NCI-H446 (cell line): ENCODE measurements at regions not wholly inside any gene's neighbourhood (a gene's known extent, or its start where the extent isn't known, plus 50 kb on each side); places are given as distances from the start of the nearest gene placed in this dataset.

Experiments used
- DNase-seq, 2 experiments: peaks; one replicate each; lab custom pipeline; 2025; lab: John Stamatoyannopoulos, UW

DNA sequence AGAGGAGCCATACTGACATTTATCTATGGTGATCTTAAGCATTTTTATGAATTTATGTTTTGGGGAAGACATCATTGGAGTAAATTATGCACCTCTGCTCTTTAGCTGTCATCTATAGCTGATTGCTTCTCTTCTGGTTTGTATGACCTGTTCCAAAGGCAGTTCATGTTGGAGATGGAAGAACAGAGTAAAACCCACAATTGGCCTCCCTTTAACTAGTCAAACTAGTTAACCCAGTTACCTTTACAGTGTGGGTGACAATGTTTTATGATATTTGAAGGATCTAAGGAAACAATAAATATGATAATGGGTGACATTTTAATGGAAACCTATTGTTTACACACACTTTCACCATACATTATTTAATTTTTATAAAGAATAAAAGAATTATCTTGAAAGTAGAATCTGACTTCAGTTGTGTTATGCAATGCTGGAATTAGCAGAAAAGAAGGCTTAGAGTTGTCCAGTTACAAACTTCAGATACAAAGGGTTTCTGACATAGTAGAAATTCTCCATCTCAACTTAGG lies 263.5 kb downstream of the NFKBIZ start:
- DNase-seq, result no peak

DNA sequence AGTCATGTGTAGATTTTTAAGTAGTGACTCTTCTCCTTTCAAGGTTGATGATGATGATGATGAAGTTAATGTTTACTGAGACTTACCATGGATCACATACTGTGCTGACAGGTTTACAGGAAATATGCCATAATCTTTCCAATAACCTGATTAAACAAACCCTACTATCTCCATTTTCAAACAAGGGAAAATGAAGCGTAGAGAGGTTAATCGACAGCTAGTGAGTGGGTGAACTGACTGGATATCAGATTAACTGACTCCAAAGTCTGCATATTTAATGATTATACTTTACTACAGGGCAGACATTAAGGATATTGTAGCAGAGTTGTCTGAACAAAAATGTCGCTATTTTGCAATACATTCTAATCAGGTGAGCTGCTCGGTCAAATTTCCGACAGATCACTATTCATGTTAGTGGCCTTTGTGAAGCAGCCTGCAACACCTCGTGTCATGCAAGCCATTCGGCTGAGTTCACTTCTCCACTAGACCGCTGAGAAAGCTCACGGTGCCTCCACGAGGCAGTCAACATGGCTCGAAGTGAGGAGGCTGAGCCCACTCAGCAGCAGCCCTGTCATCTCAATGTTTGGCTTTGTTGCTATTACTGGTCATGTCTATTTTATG lies 264.2 kb downstream of the NFKBIZ start:
- DNase-seq, result no peak

DNA sequence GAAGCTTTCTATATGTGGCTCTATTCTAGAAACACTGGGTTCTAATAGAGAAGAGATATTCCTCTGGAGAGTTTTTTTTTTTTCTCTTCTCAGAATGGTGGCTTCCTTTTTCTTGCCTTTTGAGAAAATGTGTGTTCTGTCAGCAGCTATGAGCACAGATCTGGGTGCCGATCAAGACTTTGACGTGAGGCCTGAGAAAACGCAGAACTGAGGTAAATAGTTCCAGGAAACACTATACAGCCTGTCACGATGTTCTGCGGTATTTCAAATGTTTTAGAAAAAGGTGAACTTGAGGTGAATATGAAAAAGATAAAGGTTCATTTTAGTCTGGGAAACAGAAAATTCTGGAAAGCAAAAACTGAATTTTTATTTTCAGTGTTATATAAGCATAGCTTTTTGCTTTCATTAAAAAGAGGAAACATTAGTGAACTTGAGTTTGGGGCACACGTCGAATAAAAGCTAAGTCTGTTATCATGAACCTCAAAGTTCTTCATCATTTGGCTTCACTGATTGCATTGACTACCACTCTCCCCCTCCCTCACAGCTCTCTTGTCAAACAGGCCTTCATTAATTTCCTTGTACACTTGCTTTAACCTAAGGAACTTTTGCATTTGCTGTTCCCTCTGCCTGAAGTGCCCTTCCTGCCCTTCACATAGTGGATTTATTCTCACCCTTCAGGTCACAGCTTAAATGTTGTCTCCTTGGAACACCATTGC lies 265.1 kb downstream of the NFKBIZ start:
- DNase-seq, result no peak

DNA sequence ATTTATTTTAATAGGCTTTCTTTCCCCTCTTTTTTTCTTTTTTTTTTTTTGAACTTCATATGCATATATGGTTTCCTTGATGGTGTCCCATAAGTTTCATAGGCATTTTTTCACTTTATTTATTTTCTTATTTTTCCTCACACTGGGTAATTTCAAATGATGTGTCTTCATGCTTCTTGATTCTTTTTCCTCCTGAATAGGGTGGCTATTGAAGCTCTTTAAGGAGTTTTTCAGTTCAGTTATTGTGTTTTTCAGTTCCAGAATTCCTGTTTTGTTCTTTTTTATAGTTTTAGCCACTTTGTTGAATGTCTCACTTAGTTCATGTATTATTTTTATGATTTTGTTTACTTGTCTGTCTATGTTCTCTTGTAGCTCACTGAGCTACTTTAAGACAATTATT lies 273.2 kb downstream of the NFKBIZ start:
- DNase-seq, result no peak

DNA sequence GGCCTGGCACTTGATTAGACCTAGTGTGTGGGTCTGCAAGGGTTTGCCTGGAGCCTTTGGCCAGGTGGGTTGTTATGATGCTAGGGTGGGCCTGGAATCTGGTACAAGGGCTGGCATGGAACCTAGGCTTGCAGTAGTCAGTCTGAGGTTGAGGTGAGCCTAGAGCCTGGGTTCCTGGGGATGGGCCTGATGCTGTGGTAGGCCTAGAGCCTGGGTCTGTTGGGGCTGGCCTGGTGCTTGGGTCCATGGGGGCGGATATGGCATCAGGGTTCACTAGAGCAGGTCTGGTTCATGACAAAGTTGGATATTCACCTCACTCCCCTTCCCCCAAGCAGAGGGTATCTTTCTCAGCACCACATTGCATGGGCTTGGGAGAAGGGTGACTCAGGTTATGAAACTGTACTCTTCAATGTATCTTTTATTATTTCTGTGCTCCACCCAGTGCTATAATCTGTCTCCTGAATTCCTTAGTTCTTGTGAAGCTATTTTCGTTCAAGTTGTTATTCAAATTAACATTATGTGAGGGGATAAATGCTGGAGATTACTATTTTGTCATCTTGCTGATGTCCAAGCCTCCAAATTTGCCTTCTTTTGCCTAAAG lies 274.4 kb downstream of the NFKBIZ start:
- DNase-seq, result no peak

DNA sequence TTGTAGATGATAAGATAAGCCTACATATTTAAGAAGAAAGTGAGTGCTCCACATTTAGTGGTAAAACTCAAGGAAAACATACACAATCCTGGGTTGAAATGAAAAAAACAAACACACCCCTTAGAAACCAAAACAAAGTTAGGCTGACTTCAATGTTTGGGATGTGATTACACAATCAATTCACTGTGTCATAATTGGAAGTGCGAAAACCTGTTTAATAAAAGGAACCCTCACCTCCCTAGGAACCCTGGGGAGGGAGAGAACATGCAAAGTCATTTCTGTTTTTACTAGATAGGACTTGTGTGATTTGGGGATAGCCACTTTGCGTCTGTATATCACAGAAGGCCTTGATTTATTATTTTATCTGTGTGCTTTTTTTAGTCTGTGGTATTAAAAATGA lies 275.0 kb downstream of the NFKBIZ start:
- DNase-seq, result no peak

DNA sequence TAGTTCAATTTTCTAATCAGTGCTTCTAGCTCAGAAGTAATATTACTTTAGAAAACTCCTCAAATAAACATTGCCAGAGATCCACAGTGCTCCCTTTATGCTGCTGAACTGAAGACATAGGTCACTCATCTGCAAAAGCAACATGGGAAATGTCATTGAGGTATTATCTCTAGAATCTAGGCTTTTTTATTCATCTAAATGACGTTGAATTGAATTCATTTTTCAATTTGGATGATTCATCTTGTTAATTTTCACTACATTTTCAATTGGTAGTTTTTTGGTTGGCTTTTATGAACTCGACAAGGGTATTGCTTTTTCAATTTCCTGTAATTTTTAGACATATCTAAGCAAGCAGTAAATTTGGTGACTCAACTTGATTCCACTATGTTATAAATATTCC lies 275.4 kb downstream of the NFKBIZ start:
- no peak for DNase-seq

DNA sequence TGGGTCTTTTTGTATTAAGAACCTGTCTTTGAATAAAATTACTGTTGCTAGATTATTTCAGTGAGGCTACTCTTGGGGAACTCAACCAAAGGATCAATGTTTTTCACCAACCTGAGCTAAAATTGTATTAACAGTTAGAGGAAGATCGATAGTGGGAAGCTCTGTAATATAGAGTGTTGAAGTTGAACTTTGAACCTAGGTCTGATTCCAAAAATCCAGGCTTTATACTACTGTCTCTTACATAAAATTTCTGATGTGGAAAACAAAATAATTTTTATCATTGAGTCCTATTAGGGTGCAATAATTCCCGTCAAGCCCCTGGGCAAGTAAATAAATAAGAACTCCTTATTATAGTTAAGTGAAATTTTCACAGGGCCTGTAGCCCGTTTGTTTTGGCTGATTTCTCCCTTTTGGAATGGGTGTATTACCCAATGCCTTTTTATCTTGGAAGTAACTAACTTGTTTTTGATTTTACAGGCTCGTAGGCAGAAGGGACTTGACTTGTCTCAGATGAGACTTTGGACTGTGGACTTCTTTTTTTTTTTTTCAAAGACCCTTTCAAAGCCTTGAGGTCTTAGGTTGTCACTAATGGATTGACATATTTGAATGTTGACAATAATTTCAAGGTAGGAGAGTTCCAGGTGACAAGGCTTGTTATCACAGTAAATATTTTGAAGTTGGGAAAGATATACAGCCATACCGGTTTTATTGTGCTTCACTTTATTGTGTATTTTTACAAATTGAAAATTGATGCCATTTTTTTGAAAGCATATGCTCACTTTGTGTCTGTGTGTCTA lies 276.1 kb downstream of the NFKBIZ start:
- DNase-seq, result no peak

DNA sequence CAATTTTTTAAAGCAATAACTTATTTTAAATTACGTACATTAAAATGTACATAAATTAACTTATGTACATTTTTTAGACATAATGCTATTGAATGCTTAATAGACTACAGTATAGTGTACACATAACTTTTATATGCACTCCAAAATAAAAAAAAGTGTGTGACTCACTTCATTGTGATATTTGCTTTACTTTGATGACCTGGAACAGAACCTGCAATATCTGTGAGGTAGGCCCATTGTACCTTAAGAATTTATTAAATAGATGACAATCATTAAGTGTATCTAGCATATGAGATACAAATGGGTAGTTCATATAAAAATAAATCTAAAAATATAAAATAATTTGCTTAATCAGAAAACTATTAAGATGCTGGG lies 276.7 kb downstream of the NFKBIZ start:
- DNase-seq, result no peak

DNA sequence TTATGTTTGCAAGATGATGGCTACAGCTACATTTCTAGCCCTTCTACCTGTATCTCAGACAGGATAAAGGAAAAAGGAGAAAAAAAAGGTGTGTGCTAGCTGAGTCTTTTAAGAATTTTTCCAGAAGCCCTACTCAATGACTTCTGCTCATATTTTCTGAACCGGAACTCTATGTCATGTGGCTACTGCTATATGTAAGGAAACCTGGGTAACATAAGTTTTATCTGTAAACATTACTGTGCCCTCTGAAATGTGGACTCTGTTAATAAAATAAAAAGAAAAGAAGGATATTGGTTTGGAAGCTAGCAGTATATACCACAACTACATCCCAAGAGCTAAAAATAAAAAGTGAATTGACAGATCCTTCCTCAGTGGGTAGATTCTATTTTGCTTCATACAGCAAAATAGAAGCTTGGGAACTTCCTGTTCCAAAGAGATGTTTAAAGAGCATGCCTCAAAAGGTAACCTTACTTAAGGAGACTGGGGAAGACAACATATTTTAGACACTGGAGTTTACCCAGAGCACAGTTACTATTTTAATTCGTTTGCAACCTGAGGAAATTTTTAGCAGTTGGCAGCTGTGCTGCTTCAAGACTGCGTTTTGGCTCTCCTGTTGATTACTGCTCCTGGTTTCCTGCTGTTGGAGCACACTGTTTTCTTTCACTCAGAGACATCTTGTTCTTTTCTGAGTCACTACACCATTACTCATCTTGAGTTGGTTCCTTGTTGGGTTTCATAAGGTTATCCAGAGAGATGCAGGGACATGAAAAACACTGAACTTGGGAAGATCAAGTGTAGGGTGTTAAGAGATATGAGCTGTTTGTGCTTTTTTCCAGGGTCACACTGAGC lies 280.7 kb downstream of the NFKBIZ start:
- no peak for DNase-seq

DNA sequence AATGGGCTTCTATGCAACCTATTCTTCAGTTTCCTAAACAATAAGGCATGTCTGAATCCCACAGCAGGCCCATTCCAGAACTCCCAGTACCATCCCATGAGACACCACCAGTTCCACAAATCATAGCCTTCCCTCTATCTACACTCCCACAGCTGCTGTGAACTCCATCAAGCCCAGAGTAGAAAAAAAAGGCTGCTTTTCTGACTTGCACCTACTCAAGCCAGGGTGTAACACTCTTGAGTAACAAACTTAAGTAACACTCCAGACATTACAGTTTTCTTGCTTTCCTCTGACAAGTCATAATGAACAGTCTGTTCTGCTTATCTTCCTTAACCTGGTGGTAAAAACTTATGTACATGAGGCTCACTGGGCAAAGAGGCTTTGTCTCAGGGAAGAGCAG lies 283.1 kb downstream of the NFKBIZ start:
- DNase-seq, result no peak

DNA sequence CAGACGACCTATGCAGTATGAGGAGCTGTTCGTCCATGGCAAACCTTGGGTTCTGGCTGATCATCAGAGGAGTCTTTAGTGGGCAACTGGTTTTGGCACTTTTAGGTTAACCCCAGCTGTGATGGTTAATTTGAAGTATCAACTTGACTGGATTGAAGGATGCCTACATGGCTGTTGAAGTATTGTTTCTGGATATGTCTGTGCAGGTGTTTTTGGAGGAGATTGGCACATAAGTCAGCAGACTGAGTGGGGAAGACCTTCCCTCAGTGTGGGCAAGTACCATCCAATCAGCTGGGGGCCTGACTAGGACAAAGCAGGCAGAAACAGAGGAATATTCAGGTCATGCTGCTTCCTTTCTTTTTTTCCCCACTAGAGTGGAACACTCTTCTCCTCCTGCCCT lies 284.1 kb downstream of the NFKBIZ start:
- no peak for DNase-seq

DNA sequence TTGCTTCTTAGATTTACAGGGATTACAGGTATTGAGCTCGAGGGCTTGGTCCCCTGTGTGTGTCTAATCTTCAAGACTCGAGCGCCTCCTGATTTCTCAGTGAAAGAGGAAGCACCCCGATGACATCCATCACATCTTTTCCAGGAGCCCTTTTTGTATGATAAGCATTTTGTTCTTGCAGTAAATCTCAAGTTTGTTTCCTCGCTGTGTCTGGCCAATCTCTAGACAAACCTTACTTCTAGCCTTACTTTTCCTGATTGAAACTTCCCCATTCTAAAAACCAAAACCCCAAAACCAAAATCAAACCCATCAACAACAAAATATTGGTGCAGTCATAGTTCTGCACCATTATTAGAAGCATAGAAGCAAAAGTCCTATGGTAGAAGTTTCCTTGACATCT lies 286.0 kb downstream of the NFKBIZ start:
- no peak for DNase-seq

DNA sequence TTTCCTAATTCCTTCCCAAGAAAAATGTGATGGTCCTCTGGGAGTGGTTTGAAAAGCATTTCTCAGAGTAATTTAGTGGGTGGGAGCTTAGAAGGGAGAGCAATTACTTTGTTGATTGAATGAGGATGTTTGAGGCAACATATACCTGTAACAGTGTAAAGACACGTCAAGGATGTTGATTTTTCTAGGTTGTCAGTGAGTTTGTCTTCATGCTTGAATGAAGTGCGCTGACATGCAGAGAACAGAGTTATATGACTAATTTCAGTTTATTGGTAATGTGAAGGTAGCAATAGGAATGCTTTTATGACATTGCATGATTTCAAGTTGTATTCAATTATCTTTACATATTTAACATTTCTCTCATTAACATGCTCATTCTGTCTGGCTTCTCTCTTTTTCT lies 286.9 kb downstream of the NFKBIZ start:
- no peak for DNase-seq

DNA sequence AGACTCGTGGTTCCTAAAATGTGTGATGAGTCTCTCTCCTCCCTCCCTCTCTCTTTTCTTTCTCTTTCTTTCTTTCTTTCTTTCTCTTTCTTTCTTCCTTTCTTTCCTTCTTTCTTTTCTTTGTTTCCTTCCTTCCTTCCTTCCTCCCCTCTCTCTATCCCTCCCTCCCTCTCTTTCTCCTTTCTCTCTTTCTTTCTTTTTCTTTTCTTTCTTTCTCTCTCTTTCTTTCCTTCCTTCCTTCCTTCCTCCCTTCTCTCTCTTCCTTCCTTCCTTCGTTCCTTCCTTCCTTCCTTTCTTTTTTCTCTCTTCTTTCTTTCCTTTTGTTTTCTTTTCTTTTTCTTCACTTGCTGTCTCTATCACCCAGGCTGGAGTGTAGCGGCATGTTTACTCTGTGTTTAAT lies 290.8 kb downstream of the NFKBIZ start:
- no peak for DNase-seq

DNA sequence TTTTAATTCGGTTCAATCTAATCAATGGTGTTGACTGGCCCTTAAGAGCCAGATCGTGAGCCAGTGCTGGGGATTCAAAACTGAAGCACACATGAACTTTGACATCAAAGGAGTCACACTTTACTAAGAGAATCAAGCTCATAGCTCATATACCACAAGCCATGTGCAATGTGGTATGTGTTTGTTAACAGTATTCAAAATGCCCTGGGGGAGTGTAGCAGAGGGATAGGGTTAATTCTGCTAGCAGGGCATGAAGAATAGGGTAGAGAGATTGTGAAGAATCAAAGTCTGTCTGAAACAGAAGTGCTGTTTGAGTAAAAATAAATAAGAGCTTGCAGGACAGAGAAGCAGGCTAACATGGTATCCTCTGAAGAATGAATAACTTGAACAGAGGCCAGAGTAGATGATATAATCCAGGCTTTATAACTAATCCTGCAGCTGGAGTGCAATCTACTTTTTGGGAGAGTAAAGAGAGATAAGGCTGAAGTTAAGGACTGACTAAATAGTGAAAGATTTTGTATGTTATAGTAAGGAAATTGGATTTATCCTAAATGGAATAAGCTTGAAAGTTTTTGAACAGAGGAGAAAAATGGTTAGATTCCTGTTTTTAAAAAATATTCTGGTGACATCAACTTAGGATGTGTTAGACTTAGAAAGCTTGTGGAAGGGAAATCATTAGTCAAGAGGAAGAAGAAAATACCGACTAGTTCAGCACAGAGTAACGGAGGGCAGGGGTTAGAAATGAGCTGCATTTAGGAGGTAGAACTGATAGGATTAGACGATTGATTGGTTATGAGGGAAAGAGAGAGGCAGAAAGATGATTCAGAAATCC lies 292.0 kb downstream of the NFKBIZ start:
- DNase-seq, result no peak

DNA sequence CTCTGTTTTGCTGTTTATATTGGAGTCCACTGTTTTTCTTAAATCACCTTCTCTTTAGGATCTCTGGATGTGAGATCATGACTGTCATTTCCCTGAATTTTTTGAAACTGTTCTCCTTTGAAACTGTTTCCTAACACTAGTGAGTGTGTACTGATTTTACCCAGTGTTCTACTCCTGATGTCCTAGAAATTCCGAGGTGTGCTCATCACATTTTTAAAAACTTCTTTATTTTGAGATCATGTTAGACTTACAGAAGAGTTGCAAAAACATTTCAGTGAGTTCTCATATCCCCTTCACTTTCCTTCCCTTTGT lies 292.6 kb downstream of the NFKBIZ start:
- DNase-seq, result no peak

DNA sequence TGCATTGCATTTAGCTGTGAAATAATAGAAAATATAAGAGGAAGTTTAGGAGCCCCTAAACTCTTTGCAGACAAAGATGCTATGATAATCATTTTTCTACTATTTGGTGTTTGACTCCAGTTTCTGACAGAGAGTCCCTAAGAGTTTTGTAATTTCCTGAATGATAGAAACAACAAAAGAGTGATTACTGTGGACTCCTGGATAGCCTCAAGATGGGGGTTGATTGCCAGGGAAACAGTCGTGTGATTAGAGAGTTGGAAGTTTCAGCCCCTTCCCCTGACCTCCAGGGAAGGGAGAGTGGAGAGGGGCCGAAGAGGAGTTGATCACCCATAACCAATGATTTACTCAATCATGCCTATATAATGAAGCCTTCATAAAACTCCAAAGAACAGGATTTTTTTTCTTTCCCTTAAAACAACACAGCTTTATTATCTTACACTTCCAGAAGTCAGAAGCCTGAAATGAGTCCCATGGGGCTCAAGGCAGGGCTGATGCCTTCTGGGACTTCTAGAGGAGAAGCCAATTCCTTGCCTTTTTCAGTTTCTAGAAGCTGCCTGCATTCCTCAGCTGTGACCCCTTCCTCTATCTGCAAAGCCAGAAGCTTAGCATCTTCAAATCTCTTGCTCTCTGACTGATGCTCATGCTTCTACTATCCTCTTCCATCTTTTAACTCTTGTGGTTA lies 292.3 kb upstream of the ZPLD1 start:
- DNase-seq, result no peak

DNA sequence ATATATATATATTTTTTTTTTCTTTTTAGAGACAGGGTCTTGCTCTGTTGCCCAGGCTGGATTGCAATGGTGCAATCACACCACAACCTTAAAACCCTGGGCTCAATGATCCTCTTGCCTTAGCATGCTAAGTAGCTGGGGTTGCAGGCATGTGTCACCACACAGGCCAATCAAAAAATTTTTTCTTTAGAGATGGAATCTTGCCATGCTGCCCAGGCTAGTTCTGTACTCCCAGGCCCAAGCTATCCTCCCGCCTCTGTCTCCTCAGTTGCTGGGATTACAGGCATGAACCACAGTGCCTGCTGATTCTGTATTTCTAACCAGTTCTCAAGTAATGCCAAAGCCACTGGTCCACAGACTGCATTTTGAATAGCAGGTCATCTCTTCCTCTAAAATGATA lies 291.3 kb upstream of the ZPLD1 start:
- DNase-seq, result no peak

DNA sequence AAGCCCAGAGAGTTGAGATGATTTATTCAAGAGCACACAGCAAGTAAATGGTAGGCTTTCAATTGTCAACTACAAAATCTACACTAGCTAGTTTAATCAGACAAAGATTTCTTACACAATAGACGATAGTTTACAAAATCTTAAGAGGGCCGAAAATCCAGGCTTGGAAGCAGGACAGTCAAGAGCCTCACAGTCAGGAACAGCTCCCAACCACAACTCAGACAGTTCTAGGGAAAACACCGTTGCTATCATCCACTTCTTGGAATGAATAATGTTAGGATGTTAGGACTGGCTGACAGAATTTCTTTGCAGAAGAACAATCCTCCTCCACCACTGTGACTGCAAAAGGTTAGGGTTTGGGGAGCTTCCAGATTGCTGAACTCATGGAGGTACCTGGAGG lies 290.8 kb upstream of the ZPLD1 start:
- no peak for DNase-seq
